Spleen (tissue), 11 donors: ENCODE measurements at regions not wholly inside any gene's neighbourhood (a gene's known extent, or its start where the extent isn't known, plus 50 kb on each side); places are given as distances from the start of the nearest gene placed in this dataset.
A peak's percentile ranks its signal among the peaks of the same experiment; 100 is the strongest.

Experiments
- DNase-seq: peaks from one replicate; pipeline ENCODE4 v3.0.0-alpha.2; 2020
- H3K27ac ChIP-seq, 8 donors: fragments of 200-600 bp; sonication (generic) in 7 of 8; 1 replicate in 4 of 8; 2 replicates in 4 of 8; pipeline versions ENCODE4 v1.5.0 to v1.8.0; 2016 to 2021; ENCODE audit warnings: inconsistent platforms in 4 of 8, mild to moderate bottlenecking in 4 of 8, moderate library complexity in 1 of 8
- H3K27me3 ChIP-seq, 7 donors: fragments of 200-600 bp; sonication (generic) in 6 of 7; replicated peaks in 1 of 7; 1 replicate in 4 of 7; 2 replicates in 3 of 7; pipeline versions ENCODE4 v1.5.0 to v1.8.0; 2016 to 2021; ENCODE audit warnings: inconsistent platforms in 3 of 7, mild to moderate bottlenecking in 1 of 7
- H3K36me3 ChIP-seq, 6 donors: fragments of 200-600 bp; sonication (generic) in 5 of 6; 1 replicate in 4 of 6; 2 replicates in 2 of 6; pipeline versions ENCODE4 v1.5.0 to v1.8.0; 2016 to 2021; ENCODE audit warnings: inconsistent platforms in 2 of 6
- H3K4me1 ChIP-seq, 6 donors: fragments of 200-600 bp; sonication (generic) in 5 of 6; 1 replicate in 3 of 6; 2 replicates in 3 of 6; pipeline versions ENCODE4 v1.5.0 to v1.8.0; 2016 to 2021; ENCODE audit warnings: inconsistent platforms in 3 of 6
- H3K4me3 ChIP-seq, 8 donors: fragments of 200-600 bp; sonication (generic) in 7 of 8; 1 replicate in 4 of 8; 2 replicates in 4 of 8; pipeline versions ENCODE4 v1.5.0 to v1.8.0; 2016 to 2021; ENCODE audit warnings: inconsistent platforms in 4 of 8, mild to moderate bottlenecking in 4 of 8, moderate library complexity in 2 of 8
- H3K9me3 ChIP-seq, 8 donors: fragments of 200-600 bp; sonication (generic) in 7 of 8; 1 replicate in 4 of 8; 2 replicates in 4 of 8; pipeline versions ENCODE4 v1.5.0 to v1.8.0; 2016 to 2021; ENCODE audit warnings: inconsistent platforms in 4 of 8
- POLR2A ChIP-seq, 3 donors: fragments of 450-650 bp; IDR thresholded peaks; one replicate each; pipeline ENCODE4 v1.5.1; 2017; ENCODE audit warnings: antibody characterized with exemption in 3 of 3, mild to moderate bottlenecking in 1 of 3
- POLR2AphosphoS5 ChIP-seq, 3 donors: sonication (generic); formaldehyde crosslinking; IDR thresholded peaks; one replicate each; pipeline ENCODE4 v1.5.1; 2017; ENCODE audit warnings: antibody characterized with exemption in 3 of 3
- WGBS, 5 donors: extraction: QIAGEN DNeasy Blood & Tissue Kit in 3 of 5; methylation state at CpG; one replicate each; pipeline versions ENCODE4 v1.1.5 to v1.1.7; 2013 to 2018; 5-methylcytosine and 5-hydroxymethylcytosine counted together
- intact Hi-C: fragments of 100-400 bp; cut with DNase I; formaldehyde crosslinking; loops from one replicate; pipeline ENCODE4 v1.15.0; 2023; ENCODE audit warnings: low total_unique reads
- TF ChIP-seq, protein P1 (sequence below), 11 experiments: fragments of 200-600 bp in 7 of 11; fragments of 450-650 bp in 4 of 11; sonication (generic) in 4 of 11; IDR thresholded peaks in 8 of 11; conservative IDR thresholded peaks in 3 of 11; 1 replicate in 7 of 11; 2 replicates in 4 of 11; pipeline versions ENCODE4 v1.4.0 to v1.8.0; 2016 to 2021; ENCODE audit warnings: antibody characterized with exemption in 11 of 11, inconsistent platforms in 4 of 11, mild to moderate bottlenecking in 1 of 11
- donor health status: healthy with polysubstance abuse.
- donor health status: DM: no; HTN: no; CAD: no; lungs with moderate emphysema.
- donor health status: DM: no; HTN: no; CAD: no.
- donor health status: Bipolar disorder and iron deficiency.
- donor health status: healthy.
- donor health status: DM: no; HTN: no; CAD: no.
- donor health status: DM: yes; HTN: yes; CAD: no.

- peaks cover 0 to 32% (median 26%) of the 10 kb centered on the region in 8 donors for H3K9me3 ChIP-seq
- intact Hi-C loops, result no loop called here
- TF ChIP-seq, protein P1, sequence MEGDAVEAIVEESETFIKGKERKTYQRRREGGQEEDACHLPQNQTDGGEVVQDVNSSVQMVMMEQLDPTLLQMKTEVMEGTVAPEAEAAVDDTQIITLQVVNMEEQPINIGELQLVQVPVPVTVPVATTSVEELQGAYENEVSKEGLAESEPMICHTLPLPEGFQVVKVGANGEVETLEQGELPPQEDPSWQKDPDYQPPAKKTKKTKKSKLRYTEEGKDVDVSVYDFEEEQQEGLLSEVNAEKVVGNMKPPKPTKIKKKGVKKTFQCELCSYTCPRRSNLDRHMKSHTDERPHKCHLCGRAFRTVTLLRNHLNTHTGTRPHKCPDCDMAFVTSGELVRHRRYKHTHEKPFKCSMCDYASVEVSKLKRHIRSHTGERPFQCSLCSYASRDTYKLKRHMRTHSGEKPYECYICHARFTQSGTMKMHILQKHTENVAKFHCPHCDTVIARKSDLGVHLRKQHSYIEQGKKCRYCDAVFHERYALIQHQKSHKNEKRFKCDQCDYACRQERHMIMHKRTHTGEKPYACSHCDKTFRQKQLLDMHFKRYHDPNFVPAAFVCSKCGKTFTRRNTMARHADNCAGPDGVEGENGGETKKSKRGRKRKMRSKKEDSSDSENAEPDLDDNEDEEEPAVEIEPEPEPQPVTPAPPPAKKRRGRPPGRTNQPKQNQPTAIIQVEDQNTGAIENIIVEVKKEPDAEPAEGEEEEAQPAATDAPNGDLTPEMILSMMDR (IDR thresholded peaks at IDR 0.05 in 8 of 11, conservative IDR thresholded peaks at IDR 0.05 in 3 of 11), result no peak
- TF ChIP-seq POLR2A (IDR thresholded peaks at IDR 0.05) (no peak), POLR2AphosphoS5 (IDR thresholded peaks at IDR 0.05) (no peak)
- WGBS, 5 donors, result 67 to 86% (median 80%) methylated on average over 4 of the region's 4 CpGs
- H3K4me1 ChIP-seq, result peaks cover 0 to 25% (median 1%) of the 10 kb centered on the region in 6 donors
- peak; percentile 10 for DNase-seq
- no peak overlapping the region for H3K27ac ChIP-seq
- no peak overlapping the region for H3K4me3 ChIP-seq
- H3K36me3 ChIP-seq, result no peaks in the 10 kb centered on the region
- H3K27me3 ChIP-seq, result peaks cover 0 to 9% (median 0%) of the 10 kb centered on the region in 7 donors
Observed at GRCh38 chr7:157473051-157473569, 136.3 kb downstream of the DNAJB6 start.

GRCh38 chr7:157474685-157475084 lies 137.9 kb downstream of the DNAJB6 start:
- Histone ChIP-seq H3K27me3 (no peaks in the 10 kb centered on the region), H3K9me3 (peaks cover 0 to 32% (median 26%) of the 10 kb centered on the region in 8 donors), H3K4me3 (no peak overlapping the region), H3K4me1 (peaks cover 0 to 25% (median 1%) of the 10 kb centered on the region in 6 donors), H3K36me3 (no peaks in the 10 kb centered on the region), H3K27ac (no peak overlapping the region)
- TF ChIP-seq, protein P1 (IDR thresholded peaks at IDR 0.05 in 8 of 11, conservative IDR thresholded peaks at IDR 0.05 in 3 of 11), result peak in 7 of 11 experiments; percentile 15 to 47 (median 23)
- no peak for TF ChIP-seq POLR2AphosphoS5 (IDR thresholded peaks at IDR 0.05)
- peak; percentile 79 for DNase-seq
- WGBS, 5 donors, result 34 to 44% (median 41%) methylated on average over 9 to 12 of the region's 12 CpGs
- intact Hi-C loops, result no loop called here

DNA sequence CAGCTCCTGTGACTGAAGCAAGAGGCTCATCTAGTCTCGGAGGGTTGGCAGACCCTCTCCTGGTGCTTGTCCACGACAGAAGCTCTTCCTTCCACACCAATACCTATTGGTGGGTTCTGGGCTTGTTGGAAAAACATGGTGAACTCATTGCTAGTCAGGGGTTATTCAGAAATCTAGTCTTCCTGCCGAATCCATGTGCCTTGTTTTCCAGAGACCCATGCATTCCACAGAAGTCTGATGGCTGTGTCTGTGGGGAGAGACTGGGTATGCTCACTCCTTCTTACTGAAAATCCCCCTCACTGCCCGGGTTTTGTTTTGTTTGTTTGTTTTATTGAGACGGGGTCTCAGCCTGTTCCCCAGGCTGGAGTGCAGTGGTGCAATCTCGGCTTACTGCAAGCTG lies 138.3 kb downstream of the DNAJB6 start:
- no peak overlapping the region for H3K4me3 ChIP-seq
- no peak for DNase-seq
- WGBS, 5 donors, result 74 to 83% (median 78%) methylated on average over 6 of the region's 6 CpGs
- TF ChIP-seq POLR2A (IDR thresholded peaks at IDR 0.05) (no peak), POLR2AphosphoS5 (IDR thresholded peaks at IDR 0.05) (no peak)
- TF ChIP-seq, protein P1 (IDR thresholded peaks at IDR 0.05 in 8 of 11, conservative IDR thresholded peaks at IDR 0.05 in 3 of 11), result no peak
- H3K9me3 ChIP-seq, result peaks cover 0 to 32% (median 26%) of the 10 kb centered on the region in 8 donors
- no peak overlapping the region for H3K27ac ChIP-seq
- H3K4me1 ChIP-seq, result peaks cover 0 to 25% (median 1%) of the 10 kb centered on the region in 6 donors
- H3K36me3 ChIP-seq, result no peaks in the 10 kb centered on the region
- H3K27me3 ChIP-seq, result no peaks in the 10 kb centered on the region
- intact Hi-C loops, result no loop called here

DNA sequence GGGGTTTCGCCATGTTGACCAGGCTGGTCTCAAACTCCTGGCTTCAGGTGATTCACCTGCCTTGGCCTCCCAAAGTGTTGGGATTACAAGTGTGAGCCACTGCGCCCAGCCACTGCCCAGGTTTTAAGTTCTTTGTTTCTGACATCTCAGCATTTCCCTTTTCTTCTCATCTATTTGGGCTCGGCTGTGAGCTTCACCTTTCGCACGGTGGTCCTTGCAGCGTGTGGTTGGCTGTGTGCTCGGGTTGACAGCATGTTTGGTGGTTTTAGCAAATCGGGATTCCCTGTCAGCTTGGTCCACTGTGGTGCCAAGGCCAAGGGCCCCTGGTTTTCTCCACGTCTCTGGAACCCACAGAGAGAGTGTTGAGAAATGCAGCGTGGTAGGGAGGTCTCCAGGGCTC lies 138.8 kb downstream of the DNAJB6 start:
- Histone ChIP-seq H3K27ac (no peak overlapping the region), H3K27me3 (no peaks in the 10 kb centered on the region), H3K4me3 (no peak overlapping the region), H3K9me3 (peaks cover 0 to 32% (median 26%) of the 10 kb centered on the region in 8 donors), H3K36me3 (no peaks in the 10 kb centered on the region), H3K4me1 (peaks cover 0 to 25% (median 1%) of the 10 kb centered on the region in 6 donors)
- 82 to 89% (median 88%) methylated on average over 10 of the region's 10 CpGs for WGBS, 5 donors
- TF ChIP-seq, protein P1 (IDR thresholded peaks at IDR 0.05 in 8 of 11, conservative IDR thresholded peaks at IDR 0.05 in 3 of 11), result no peak
- TF ChIP-seq POLR2A (IDR thresholded peaks at IDR 0.05) (no peak), POLR2AphosphoS5 (IDR thresholded peaks at IDR 0.05) (no peak)
- intact Hi-C loops, result no loop called here
- DNase-seq, result peak; percentile 18
